ENCODE measurements at regions not wholly inside any gene's neighbourhood (a gene's known extent, or its start where the extent isn't known, plus 50 kb on each side); places are given as distances from the start of the nearest gene placed in this dataset.
"Not testable (repeated sequence)": the region's sequence is repeated elsewhere in the genome, so short reads cannot be mapped to it uniquely, and the experiment has no call there.

GRCh38 chr18:14995023-14995422 is 247.1 kb downstream of the ANKRD30B start:
- not testable (repeated sequence) for DNase-seq

GRCh38 chr18:14997357-14997756 is 249.4 kb downstream of the ANKRD30B start:
- DNase-seq = no peak

GRCh38 chr18:14997899-14998298 is 249.9 kb downstream of the ANKRD30B start:
- not testable (repeated sequence) for DNase-seq

DNA sequence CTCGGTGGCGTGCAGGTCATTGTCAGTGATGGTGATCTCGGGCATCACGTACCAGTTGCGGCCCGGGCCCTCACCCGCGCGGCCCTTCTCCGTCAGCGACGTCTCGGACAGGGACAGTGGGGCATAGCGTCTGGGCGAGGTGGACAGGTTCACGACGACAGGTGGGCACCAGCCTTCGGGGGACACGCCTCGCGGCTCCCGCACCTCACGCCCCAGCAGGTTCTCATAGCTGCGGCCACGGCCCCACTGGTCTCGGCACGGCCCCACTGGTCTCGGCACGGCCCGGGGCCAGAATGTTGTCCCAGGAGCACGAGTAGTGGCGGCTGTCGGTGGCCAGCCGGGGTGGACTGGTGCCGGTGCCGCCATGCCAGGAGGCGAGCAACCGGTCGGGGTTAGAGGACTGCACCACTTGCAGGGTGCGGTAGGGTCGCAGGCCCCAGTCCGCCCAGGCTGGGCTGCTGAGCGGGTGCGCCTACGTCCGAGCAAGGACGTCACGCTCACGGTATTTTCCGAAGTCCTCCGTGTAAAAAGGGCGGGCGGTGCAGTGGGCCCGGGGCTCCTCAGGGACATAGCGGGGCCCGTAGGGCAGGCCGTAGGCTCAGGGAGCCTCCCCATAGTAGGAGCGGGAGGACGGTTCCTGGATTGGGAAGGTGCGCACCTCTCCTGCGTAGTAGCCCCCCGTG is 250.5 kb downstream of the ANKRD30B start:
- DNase-seq = not testable (repeated sequence)

DNA sequence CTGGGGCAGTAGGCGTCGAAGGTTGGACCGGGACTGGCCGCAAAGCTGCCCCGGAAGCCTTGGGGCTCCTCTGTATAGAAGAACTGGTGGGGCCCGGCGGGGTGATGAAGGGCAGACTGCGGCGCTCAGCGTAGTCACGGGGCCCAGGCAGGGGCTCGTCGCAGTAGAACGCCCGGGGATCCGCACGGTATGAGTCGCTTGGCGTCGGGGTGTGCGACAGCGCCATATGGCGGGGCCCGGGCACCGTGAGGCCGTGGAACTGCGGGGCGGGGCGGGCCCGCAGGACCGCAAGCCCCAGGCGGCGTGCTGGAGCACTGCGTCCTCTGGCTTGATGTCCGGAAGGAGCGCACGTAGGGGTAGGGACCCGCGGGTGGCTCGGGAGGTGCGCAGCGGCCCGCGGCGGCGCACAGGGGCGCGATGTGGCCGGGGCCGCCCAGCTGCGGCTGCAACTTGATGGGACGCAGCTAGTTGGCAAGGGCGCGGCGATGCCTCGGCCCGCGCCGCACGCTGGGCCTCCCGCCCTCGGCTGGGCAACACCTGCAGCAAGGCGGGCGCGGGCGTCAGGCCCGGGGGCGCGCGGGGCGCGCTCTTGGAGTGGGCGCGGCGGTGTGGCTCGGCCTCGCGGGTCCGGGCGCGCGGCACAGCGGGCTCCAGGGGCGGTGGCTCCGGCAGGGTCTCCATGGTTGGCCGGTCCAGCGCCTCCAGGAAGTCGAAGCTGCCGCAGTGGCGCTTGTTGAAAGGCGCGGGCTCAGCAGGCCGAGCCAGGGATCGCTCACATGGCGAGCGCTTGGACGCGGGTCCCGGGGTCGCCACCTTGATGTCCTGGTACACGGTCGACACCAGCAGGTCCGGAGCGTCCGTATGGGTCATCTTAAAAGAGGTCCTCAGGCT is 251.4 kb downstream of the ANKRD30B start:
- no peak for DNase-seq

DNA sequence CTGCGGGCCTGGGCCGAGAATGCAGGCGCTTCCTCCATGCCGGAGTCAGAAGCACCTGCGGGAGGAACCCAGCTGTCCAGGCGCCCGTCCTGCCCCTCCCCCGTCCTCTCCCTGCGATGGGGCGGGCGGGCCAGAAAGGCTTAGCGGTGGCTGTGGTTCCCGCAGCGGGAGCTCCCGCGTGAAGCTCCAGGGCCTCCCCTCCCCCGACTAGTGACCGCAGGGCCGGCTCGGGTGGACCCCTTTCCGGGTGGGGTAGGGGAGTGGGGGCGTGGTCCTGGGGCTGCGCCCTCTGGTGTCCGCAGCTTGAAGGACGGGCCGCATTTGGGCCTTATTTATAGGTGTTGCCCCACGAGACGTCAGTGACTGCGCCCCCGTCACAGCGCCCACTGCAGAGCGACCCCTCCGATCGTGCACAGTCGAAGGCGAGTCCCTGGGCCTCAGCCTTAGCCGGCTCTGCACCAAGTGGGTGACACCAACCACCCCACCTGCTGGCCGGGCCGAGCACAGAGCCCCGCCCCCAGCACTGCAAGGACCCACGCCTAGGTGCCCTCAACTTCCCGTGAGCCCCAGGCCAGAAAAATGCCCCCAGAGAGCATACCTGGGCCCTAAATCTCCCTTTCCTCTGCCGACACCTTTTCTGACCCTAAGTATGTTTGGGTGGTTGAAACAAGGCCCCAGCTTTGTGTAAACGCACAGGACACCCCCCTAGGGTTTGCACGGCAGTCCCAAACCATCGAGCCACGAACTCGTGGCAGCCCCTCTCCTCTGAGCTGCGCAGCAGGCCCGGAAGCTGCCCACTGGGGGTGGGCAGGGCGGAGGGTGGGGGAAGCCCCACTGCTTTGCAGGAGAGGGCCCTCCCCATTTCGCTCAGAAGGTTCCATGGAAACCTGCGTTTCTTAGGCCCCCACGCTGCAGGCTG is 252.4 kb downstream of the ANKRD30B start:
- DNase-seq = not testable (repeated sequence)

DNA sequence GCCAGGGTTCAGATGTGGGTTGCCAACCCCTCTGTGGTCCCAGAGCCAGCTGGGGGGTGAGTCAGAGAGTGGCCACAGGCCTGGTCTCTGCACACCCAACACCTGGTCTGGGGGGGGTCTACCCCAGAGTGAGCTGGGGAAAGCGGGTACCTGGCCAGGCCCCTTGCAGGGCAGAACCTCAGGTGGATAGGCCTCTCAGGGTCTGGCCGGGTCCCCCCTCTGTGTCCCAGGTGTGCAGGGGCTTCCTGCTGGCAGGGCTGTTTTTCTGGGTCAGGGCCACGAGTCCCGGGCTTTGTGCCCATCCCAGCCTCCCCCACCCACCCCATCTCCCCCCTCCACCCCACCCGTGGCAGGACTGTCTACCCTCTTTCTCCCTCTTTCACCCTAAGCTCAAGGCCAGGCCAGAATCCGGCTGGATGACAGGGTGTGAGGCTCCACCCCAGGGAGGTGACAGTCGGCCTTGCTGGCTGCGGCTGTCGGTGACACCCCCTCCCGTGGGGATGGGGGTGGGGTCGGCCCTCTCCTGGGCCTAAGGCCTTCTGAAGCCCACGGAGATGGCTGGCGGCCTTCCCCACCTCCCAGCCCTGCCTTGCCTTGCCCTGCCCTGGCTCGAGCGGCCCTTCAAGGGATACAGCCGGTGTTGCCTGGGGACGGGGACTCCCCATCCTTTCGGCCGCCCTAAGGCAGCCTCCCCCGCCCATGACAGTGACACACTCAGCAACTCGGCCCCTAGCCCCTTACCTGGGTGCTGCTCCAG is 253.2 kb downstream of the ANKRD30B start:
- not testable (repeated sequence) for DNase-seq

DNA sequence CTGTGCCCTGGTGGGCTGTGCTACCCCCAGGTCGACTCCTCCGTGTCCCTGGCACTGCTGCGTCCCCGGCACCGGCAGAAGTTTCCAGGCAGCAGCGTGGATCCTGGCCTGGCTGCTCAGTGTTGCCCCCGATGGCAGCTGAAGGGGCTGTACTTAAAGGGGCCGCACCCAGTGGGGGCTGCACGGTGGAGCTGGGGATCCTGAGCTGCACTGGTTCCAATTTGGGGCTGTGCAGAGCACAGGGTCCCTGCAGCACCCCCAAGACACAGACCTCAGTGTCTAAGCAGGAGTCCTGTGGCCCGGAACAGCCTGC is 253.8 kb downstream of the ANKRD30B start:
- DNase-seq = not testable (repeated sequence)

- not testable (repeated sequence) for DNase-seq
Observed at GRCh38 chr18:15002765-15003164, 254.8 kb downstream of the ANKRD30B start.

GRCh38 chr18:15003231-15003630 is 255.3 kb downstream of the ANKRD30B start:
- DNase-seq = not testable (repeated sequence)

GRCh38 chr18:15003636-15004269 is 255.8 kb downstream of the ANKRD30B start:
- not testable (repeated sequence) for DNase-seq

- not testable (repeated sequence) for DNase-seq
Observed at GRCh38 chr18:15004270-15004973, 256.4 kb downstream of the ANKRD30B start.

GRCh38 chr18:15005313-15006130 is 257.6 kb downstream of the ANKRD30B start:
- DNase-seq = no peak

DNA sequence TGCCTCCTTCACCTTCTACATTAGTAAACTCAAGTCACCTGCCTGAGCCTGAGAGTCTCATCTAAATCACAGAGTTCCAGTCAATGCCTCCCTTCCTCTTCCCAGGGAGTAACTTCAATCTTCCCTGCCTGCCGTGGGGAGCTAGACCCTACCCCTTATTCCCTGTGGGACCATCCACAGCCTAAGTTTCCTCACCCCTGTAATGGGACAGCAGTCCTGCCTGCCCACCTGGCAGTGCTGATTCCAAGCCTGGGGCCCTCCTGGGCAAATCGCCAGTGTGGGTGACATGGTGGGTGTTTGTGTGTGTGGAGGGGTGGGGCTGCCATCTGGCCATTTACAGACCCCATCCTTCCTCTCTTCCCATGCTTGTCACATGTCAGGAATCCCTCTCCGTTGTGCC is 258.6 kb downstream of the ANKRD30B start:
- DNase-seq = not testable (repeated sequence)

GRCh38 chr18:15026041-15026440 is 278.1 kb downstream of the ANKRD30B start:
- not testable (repeated sequence) for DNase-seq

- DNase-seq = not testable (repeated sequence)
Observed at GRCh38 chr18:15028037-15028436, 280.1 kb downstream of the ANKRD30B start.

- DNase-seq = not testable (repeated sequence)
Observed at GRCh38 chr18:15060279-15060880, 312.4 kb downstream of the ANKRD30B start.

DNA sequence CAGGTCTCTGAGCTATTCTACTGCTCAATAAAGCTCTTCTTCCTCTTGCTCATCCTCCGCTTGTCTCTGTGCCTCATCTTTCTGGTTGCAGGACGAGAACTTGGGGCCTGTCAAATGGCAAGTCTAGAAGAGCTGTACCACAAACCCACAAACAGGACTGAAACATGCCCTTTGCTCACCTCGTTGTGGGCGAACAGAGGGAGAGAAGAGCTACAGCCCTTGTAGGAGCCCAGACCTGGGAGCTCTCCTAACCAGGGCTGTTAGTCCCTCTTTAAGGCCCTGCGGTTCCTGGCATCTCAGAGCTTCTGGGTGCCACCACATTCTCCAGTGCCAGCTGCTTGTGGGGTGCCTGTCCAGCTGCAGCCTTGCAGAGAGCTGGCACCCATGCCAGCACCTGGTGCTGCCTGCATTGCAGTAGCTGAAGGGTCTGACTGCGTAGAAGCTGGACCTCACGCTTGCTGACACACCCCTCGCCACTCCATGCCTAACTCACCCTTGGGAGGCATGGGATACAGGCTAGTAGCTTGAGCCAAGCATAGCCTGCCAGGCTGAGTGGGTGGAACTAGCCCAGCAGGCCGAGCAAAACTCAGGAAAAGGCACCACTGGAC is 313.4 kb downstream of the ANKRD30B start:
- not testable (repeated sequence) for DNase-seq

- not testable (repeated sequence) for DNase-seq
Observed at GRCh38 chr18:15066434-15066833, 318.5 kb downstream of the ANKRD30B start.

Data from stimulated activated CD4-positive, alpha-beta T cell treated with anti-CD3 and anti-CD28 coated beads, Interleukin-2, amount 100 ng/mL, for 48 hours (primary cell).